ENCODE measurements at regions not wholly inside any gene's neighbourhood (a gene's known extent, or its start where the extent isn't known, plus 50 kb on each side); places are given as distances from the start of the nearest gene placed in this dataset.

DNA sequence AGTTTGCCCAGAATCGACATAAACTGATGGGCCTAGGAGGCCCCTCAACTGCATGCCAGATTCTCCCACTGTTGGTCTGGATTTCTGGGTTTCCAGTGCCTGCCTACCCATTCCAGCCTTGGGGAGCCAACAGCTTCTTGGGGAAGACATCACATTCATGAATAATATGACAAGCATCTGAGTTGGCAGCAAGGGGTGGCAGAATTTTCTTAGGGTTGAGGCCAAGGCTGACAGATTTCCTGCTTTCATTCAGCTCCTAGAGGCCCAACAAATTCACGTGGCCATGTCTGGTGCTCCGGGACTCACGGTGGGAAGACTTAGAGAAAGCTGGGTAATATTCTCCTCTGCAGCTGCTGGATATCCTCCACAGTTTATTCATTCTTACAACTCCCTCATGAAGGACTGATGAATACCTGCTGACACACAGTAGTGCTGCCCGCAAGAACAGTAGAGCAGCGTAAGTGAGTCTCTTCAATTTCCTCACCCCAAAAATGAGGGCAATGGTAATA lies 305.0 kb upstream of the TNC start:
- Mint-ChIP-seq H3K4me1 (ENCODE audit: low read depth, unreplicated experiment) (no peaks in the 10 kb centered on the region), H3K9me3 (ENCODE audit: unreplicated experiment) (no peaks in the 10 kb centered on the region), H3K4me3 (ENCODE audit: unreplicated experiment) (no peak overlapping the region), H3K27ac (ENCODE audit: unreplicated experiment) (no peak overlapping the region), H3K27me3 (ENCODE audit: unreplicated experiment) (no peaks in the 10 kb centered on the region), H3K36me3 (ENCODE audit: unreplicated experiment) (peaks cover 16% of the 10 kb centered on the region)
- TF ChIP-seq, protein P1, sequence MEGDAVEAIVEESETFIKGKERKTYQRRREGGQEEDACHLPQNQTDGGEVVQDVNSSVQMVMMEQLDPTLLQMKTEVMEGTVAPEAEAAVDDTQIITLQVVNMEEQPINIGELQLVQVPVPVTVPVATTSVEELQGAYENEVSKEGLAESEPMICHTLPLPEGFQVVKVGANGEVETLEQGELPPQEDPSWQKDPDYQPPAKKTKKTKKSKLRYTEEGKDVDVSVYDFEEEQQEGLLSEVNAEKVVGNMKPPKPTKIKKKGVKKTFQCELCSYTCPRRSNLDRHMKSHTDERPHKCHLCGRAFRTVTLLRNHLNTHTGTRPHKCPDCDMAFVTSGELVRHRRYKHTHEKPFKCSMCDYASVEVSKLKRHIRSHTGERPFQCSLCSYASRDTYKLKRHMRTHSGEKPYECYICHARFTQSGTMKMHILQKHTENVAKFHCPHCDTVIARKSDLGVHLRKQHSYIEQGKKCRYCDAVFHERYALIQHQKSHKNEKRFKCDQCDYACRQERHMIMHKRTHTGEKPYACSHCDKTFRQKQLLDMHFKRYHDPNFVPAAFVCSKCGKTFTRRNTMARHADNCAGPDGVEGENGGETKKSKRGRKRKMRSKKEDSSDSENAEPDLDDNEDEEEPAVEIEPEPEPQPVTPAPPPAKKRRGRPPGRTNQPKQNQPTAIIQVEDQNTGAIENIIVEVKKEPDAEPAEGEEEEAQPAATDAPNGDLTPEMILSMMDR (IDR thresholded peaks at IDR 0.05; ENCODE audit: partially characterized antibody, unreplicated experiment), result no peak
- DNase-seq, result no peak

DNA sequence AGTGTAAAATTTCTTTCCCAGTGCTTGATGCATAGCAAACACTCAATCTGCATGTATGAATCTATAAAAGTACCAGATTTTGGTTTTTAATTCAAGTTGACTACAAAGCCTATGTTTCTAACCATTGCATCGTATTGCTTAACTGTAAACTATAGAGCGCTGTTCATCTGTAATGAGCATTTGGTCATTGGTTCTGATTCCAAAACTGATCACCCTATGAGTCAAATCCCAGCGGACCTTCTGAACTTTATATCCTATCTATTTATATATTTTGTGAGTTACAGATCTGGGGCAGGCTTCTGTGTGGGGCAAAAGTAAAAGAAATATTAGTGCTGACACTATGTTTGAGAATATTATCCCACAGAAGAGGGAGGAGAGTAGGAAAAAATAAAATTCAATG lies 305.7 kb upstream of the TNC start:
- peaks cover 16% of the 10 kb centered on the region for H3K36me3 Mint-ChIP-seq (ENCODE audit: unreplicated experiment)

DNA sequence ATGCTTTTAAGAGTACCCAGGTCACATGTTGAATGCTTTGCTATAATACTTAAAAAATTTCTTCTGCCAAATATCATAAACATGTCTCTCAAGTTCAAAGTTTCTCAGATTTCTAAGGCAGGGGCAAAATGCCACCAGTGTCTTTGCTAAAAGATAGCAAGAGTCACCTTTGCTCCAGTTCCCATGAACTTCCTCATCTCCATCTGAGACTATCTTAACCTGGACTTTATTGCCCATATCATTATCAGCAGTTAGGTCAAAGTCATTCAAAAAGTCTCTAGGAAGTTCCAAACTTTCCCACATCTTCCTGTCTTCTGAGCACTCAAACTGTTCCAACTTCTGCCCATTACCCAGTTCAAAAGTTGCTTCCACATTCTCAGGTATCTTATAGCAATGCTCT lies 307.6 kb upstream of the TNC start:
- DNase-seq, result no peak
- Mint-ChIP-seq H3K9me3 (ENCODE audit: unreplicated experiment) (no peaks in the 10 kb centered on the region), H3K27me3 (ENCODE audit: unreplicated experiment) (no peaks in the 10 kb centered on the region), H3K36me3 (ENCODE audit: unreplicated experiment) (peaks cover 13% of the 10 kb centered on the region), H3K27ac (ENCODE audit: unreplicated experiment) (no peak overlapping the region), H3K4me3 (ENCODE audit: unreplicated experiment) (no peak overlapping the region), H3K4me1 (ENCODE audit: low read depth, unreplicated experiment) (no peaks in the 10 kb centered on the region)
- TF ChIP-seq, protein P1 (IDR thresholded peaks at IDR 0.05; ENCODE audit: partially characterized antibody, unreplicated experiment), result no peak

More for the DNA sequence above, 305.7 kb upstream of the TNC start:
- no peak for DNase-seq
- H3K27ac Mint-ChIP-seq (ENCODE audit: unreplicated experiment), result no peak overlapping the region
- no peaks in the 10 kb centered on the region for H3K4me1 Mint-ChIP-seq (ENCODE audit: low read depth, unreplicated experiment)
- no peak overlapping the region for H3K4me3 Mint-ChIP-seq (ENCODE audit: unreplicated experiment)
- TF ChIP-seq, protein P1 (IDR thresholded peaks at IDR 0.05; ENCODE audit: partially characterized antibody, unreplicated experiment), result no peak
- H3K9me3 Mint-ChIP-seq (ENCODE audit: unreplicated experiment), result no peaks in the 10 kb centered on the region
- no peaks in the 10 kb centered on the region for H3K27me3 Mint-ChIP-seq (ENCODE audit: unreplicated experiment)

DNA sequence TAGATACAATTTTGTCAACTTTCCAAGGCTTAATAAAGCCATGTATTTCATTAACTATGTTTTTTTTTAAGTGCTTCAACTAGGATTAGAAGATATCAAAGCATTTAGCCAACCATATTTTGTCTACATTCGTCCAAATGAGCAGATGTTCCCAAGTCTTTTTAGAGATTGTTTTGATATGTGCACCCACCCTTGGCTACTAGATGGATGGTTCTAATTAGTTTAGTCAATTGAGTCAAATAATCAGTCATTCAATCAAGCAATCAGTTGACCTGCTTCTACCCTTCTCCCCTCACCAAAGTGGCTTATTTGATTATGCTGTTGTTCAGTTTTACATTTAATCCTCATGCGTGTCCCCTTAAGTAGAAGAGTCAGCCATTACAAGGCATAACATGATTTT lies 319.5 kb upstream of the TNC start:
- Mint-ChIP-seq H3K27me3 (ENCODE audit: unreplicated experiment) (no peaks in the 10 kb centered on the region), H3K9me3 (ENCODE audit: unreplicated experiment) (no peaks in the 10 kb centered on the region), H3K4me1 (ENCODE audit: low read depth, unreplicated experiment) (no peaks in the 10 kb centered on the region), H3K27ac (ENCODE audit: unreplicated experiment) (no peak overlapping the region), H3K4me3 (ENCODE audit: unreplicated experiment) (no peak overlapping the region), H3K36me3 (ENCODE audit: unreplicated experiment) (no peaks in the 10 kb centered on the region)
- TF ChIP-seq, protein P1 (IDR thresholded peaks at IDR 0.05; ENCODE audit: partially characterized antibody, unreplicated experiment), result no peak
- no peak for DNase-seq

DNA sequence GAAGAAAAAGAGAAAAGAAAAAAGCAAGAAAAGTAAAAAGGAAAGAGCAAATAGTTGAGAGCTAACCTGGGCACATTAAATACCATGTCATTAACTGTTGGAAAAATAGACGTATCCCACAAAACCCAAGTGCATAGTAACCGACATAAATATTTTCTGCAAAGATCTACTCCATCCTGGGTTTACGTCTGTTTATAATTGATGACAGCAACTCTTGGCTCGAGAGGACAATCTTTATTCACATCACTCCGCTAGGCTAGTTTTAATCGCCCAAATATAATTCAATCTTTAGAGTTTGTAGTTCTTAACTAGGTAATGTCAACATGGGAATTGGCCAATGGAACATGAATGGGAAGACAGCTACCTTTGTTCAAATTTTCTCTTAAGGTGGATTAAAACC lies 321.7 kb upstream of the TNC start:
- Mint-ChIP-seq H3K4me3 (ENCODE audit: unreplicated experiment) (no peak overlapping the region), H3K27ac (ENCODE audit: unreplicated experiment) (no peak overlapping the region), H3K27me3 (ENCODE audit: unreplicated experiment) (no peaks in the 10 kb centered on the region), H3K9me3 (ENCODE audit: unreplicated experiment) (no peaks in the 10 kb centered on the region), H3K36me3 (ENCODE audit: unreplicated experiment) (no peaks in the 10 kb centered on the region), H3K4me1 (ENCODE audit: low read depth, unreplicated experiment) (no peaks in the 10 kb centered on the region)
- no peak for DNase-seq
- TF ChIP-seq, protein P1 (IDR thresholded peaks at IDR 0.05; ENCODE audit: partially characterized antibody, unreplicated experiment), result no peak

Measured in glutamatergic neuron (in vitro differentiated cells).